HCT116 (cell line): ENCODE measurements at regions not wholly inside any gene's neighbourhood (a gene's known extent, or its start where the extent isn't known, plus 50 kb on each side); places are given as distances from the start of the nearest gene placed in this dataset.
"Not testable (repeated sequence)": the region's sequence is repeated elsewhere in the genome, so short reads cannot be mapped to it uniquely, and the experiment has no call there.

Experiments used
- ATAC-seq: fragments of 200-7000 bp; cut with Tn5 transposase; 2 replicates; pipeline ENCODE4 v1.9.1; 2020; ENCODE audit warnings: mild to moderate bottlenecking, moderate library complexity
- BruUV-seq: library from RNA; stranded (reverse); fragments of 400-500 nt; replicated peaks from 2 replicates; lab custom pipeline; 2021; lab: Mats Ljungman, UMichigan
- CTCF ChIA-PET: fragments of 300-600 bp; sonication (Branson Sonifier 250); formaldehyde crosslinking; loops from one replicate; lab custom pipeline; 2021; ENCODE audit warnings: antibody characterized with exemption; lab: Charles Lee
- POLR2A ChIA-PET: fragments of 300-600, 350-600 bp; sonication (Branson Sonifier 250); formaldehyde crosslinking; loops from one replicate; lab custom pipeline; 2021; ENCODE audit warnings: antibody characterized with exemption; lab: Charles Lee
- RAD21 ChIA-PET, 2 experiments: fragments of 300-600 bp; sonication (Branson Sonifier 250); formaldehyde crosslinking; loops; one replicate each; lab custom pipeline; 2023; ENCODE audit warnings: low total read pairs in 2 of 2; ENCODE audit not compliant: uncharacterized antibody in 2 of 2, unreplicated experiment in 2 of 2, low non-redundant PET in 1 of 2; lab: Charles Lee
- DNase-seq: peaks from one replicate; pipeline ENCODE4 v3.0.0-alpha.2; 2010; ENCODE audit warnings: low read depth, low spot score
- H2AFZ ChIP-seq: fragments of 200-600 bp; shearing (Covaris generic), sonication (generic); 2 replicates; pipeline ENCODE4 v1.6.1; 2017; ENCODE audit warnings: low read depth, mixed run types, mixed read lengths, antibody characterized with exemption, low read length; ENCODE audit not compliant: poor library complexity, severe bottlenecking
- H3K27ac ChIP-seq: 2 replicates; pipeline ENCODE4 v1.5.1; 2012; ENCODE audit warnings: low read depth, low read length
- H3K27me3 ChIP-seq: fragments of 200-600 bp; sonication (generic); 2 replicates; pipeline ENCODE4 v1.6.1; 2016; ENCODE audit warnings: mixed run types, low read length, mixed read lengths; ENCODE audit not compliant: insufficient read depth
- H3K36me3 ChIP-seq, 2 experiments: fragments of 200-500 bp in 1 of 2; fragments of 200-600 bp in 1 of 2; sonication (Bioruptor generic) in 1 of 2; sonication (generic) in 1 of 2; 2 replicates each; pipeline versions ENCODE4 v1.5.1 to v1.6.1; 2014 to 2016; ENCODE audit warnings: low read length in 2 of 2, inconsistent platforms in 1 of 2, mixed read lengths in 1 of 2, mixed run types in 1 of 2; ENCODE audit not compliant: insufficient read depth in 2 of 2, control insufficient read depth in 1 of 2
- H3K4me1 ChIP-seq, 2 experiments: fragments of 200-600 bp in 1 of 2; sonication (generic) in 1 of 2; 2 replicates each; pipeline versions ENCODE4 v1.5.1 to v1.6.1; 2012 to 2017; ENCODE audit warnings: low read length in 2 of 2, inconsistent platforms in 1 of 2, mild to moderate bottlenecking in 1 of 2, mixed read lengths in 1 of 2, mixed run types in 1 of 2, moderate library complexity in 1 of 2; ENCODE audit not compliant: insufficient read depth in 2 of 2, control insufficient read depth in 1 of 2
- H3K4me2 ChIP-seq: fragments of 200-600 bp; sonication (generic); 2 replicates; pipeline ENCODE4 v1.6.1; 2017; ENCODE audit warnings: mixed run types, low read length, mixed read lengths
- H3K4me3 ChIP-seq, 2 experiments: fragments of 200-600 bp in 1 of 2; sonication (generic) in 1 of 2; replicated peaks in 1 of 2; 2 replicates each; pipeline ENCODE4 v1.5.1; 2011 to 2016; ENCODE audit warnings: low read length in 2 of 2, control low read depth in 1 of 2, low read depth in 1 of 2, mild to moderate bottlenecking in 1 of 2, mixed read lengths in 1 of 2, mixed run types in 1 of 2
- H3K79me2 ChIP-seq: fragments of 200-600 bp; sonication (generic); 2 replicates; pipeline ENCODE4 v1.6.1; 2017; ENCODE audit warnings: mild to moderate bottlenecking, mixed run types, low read length, moderate library complexity, mixed read lengths; ENCODE audit not compliant: insufficient read depth
- H3K9ac ChIP-seq: fragments of 200-600 bp; sonication (generic); 2 replicates; pipeline ENCODE4 v1.6.1; 2016; ENCODE audit warnings: low read length, mixed read lengths
- H3K9me2 ChIP-seq: fragments of 200-600 bp; sonication (generic), shearing (Covaris generic); 2 replicates; pipeline ENCODE4 v1.6.1; 2017; ENCODE audit warnings: mixed run types, mild to moderate bottlenecking, moderate library complexity; ENCODE audit not compliant: insufficient read depth
- H3K9me3 ChIP-seq, 2 experiments: fragments of 200-500 bp in 1 of 2; fragments of 200-600 bp in 1 of 2; sonication (Bioruptor generic) in 1 of 2; sonication (generic) in 1 of 2; 2 replicates each; pipeline ENCODE4 v1.6.1; 2014 to 2017; ENCODE audit warnings: low read length in 2 of 2, mixed read lengths in 2 of 2, inconsistent platforms in 1 of 2, low read depth in 1 of 2, mild to moderate bottlenecking in 1 of 2, mixed run types in 1 of 2, moderate library complexity in 1 of 2; ENCODE audit not compliant: control insufficient read depth in 1 of 2, insufficient read depth in 1 of 2
- H4K20me1 ChIP-seq: fragments of 200-600 bp; sonication (generic), shearing (Covaris generic); 2 replicates; pipeline ENCODE4 v1.6.1; 2017; ENCODE audit warnings: mixed run types, mild to moderate bottlenecking, moderate library complexity; ENCODE audit not compliant: insufficient read depth
- CEBPB ChIP-seq: IDR thresholded peaks from 2 replicates; pipeline ENCODE4 v1.6.1; 2012; ENCODE audit warnings: low read depth
- EGR1 ChIP-seq: IDR thresholded peaks from 2 replicates; pipeline ENCODE4 v1.6.1; 2012; ENCODE audit warnings: low read depth
- EZH2phosphoT487 ChIP-seq: fragments of 200-600 bp; IDR thresholded peaks from 2 replicates; pipeline ENCODE4 v1.6.1; 2018; ENCODE audit warnings: antibody characterized with exemption, borderline replicate concordance
- FOSL1 ChIP-seq: IDR thresholded peaks from 2 replicates; pipeline ENCODE4 v1.6.1; 2012; ENCODE audit warnings: low read depth
- JUND ChIP-seq: IDR thresholded peaks from 2 replicates; pipeline ENCODE4 v1.6.1; 2012
- POLR2AphosphoS5 ChIP-seq: IDR thresholded peaks from 2 replicates; pipeline ENCODE4 v1.6.1; 2011; ENCODE audit warnings: mild to moderate bottlenecking, low read depth, low read length, moderate library complexity
- RAD21 ChIP-seq: IDR thresholded peaks from 2 replicates; pipeline ENCODE4 v1.6.1; 2012; ENCODE audit warnings: low read depth, mild to moderate bottlenecking
- SIN3A ChIP-seq: IDR thresholded peaks from 2 replicates; pipeline ENCODE4 v1.6.1; 2012; ENCODE audit warnings: low read depth
- SP1 ChIP-seq: IDR thresholded peaks from 2 replicates; pipeline ENCODE4 v1.6.1; 2012; ENCODE audit warnings: low read depth
- TCF7L2 ChIP-seq: IDR thresholded peaks from 2 replicates; pipeline ENCODE4 v1.7.0; 2011; ENCODE audit warnings: borderline replicate concordance, inconsistent platforms; ENCODE audit not compliant: insufficient read depth, insufficient read length; ENCODE audit errors: extremely low read depth
- YY1 ChIP-seq: IDR thresholded peaks from 2 replicates; pipeline ENCODE4 v1.6.1; 2011; ENCODE audit warnings: low read length, low read depth, moderate library complexity, mild to moderate bottlenecking; ENCODE audit not compliant: insufficient replicate concordance; ENCODE audit errors: extremely low read depth
- ZFX ChIP-seq: fragments of 450-650 bp; IDR thresholded peaks from 2 replicates; pipeline ENCODE4 v1.6.1; 2017
- ZNF274 ChIP-seq: fragments of 200-500 bp; sonication (Bioruptor generic); IDR thresholded peaks from 2 replicates; pipeline ENCODE4 v1.6.1; 2014; ENCODE audit warnings: mild to moderate bottlenecking, low read depth, low read length, inconsistent platforms
- intact Hi-C: fragments of 100-400 bp; cut with micrococcal nuclease; formaldehyde crosslinking; loops from 2 replicates; pipeline ENCODE4 v1.10.0; 2022
- TF ChIP-seq, protein P1 (sequence below): IDR thresholded peaks from 2 replicates; pipeline ENCODE4 v1.6.1; 2012
- TF ChIP-seq, protein P2 (sequence below): IDR thresholded peaks from 2 replicates; pipeline ENCODE4 v1.6.1; 2012
- TF ChIP-seq, protein P3 (sequence below), 3 experiments: fragments of 200-600 bp in 1 of 3; sonication (generic) in 1 of 3; IDR thresholded peaks in 2 of 3; conservative IDR thresholded peaks in 1 of 3; 2 replicates each; pipeline ENCODE4 v1.5.1; 2012 to 2017; ENCODE audit warnings: low read depth in 2 of 3, low read length in 2 of 3, antibody characterized with exemption in 1 of 3, borderline replicate concordance in 1 of 3, control low read depth in 1 of 3, mild to moderate bottlenecking in 1 of 3, mixed read lengths in 1 of 3, mixed run types in 1 of 3, moderate library complexity in 1 of 3; ENCODE audit not compliant: insufficient read depth in 1 of 3
- TF ChIP-seq, protein P4 (sequence below): IDR thresholded peaks from 2 replicates; pipeline ENCODE4 v1.6.1; 2012; ENCODE audit warnings: low read depth

DNA sequence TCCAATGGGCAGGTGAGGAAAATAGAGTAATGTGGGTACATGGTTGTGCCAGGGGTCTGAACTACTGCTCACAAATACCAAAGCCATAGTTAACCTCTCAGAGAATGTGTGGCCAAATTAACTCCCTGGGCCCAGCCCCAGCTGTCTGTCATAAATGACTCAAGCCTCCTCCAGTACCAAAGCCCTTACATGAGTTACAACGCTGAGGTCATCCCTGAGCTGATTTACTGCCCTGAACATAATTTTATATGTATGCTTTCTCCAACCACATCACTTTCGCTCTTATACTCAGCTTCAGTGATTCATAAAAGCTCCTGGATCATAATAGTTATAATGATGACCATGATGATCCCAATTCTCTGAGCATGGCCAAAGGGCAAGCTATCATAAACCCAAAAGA, 283.9 kb downstream of the NKX6-1 start:
- no peaks in the 10 kb centered on the region for H3K9me2 ChIP-seq
- H3K4me2 ChIP-seq: no peak overlapping the region
- DNase-seq: no peak
- CTCF ChIA-PET: no interaction called here
- intact Hi-C loops: no loop called here
- H3K27ac ChIP-seq: no peak overlapping the region
- RAD21 ChIA-PET: no interaction called here
- TF ChIP-seq, protein P1, sequence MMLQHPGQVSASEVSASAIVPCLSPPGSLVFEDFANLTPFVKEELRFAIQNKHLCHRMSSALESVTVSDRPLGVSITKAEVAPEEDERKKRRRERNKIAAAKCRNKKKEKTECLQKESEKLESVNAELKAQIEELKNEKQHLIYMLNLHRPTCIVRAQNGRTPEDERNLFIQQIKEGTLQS: no peak
- no peak for TF ChIP-seq FOSL1
- no peak for TF ChIP-seq ZFX
- TF ChIP-seq CEBPB: no peak
- TF ChIP-seq JUND: no peak
- no peak for TF ChIP-seq RAD21
- TF ChIP-seq, protein P2, sequence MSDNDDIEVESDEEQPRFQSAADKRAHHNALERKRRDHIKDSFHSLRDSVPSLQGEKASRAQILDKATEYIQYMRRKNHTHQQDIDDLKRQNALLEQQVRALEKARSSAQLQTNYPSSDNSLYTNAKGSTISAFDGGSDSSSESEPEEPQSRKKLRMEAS: no peak
- no peak for TF ChIP-seq TCF7L2
- TF ChIP-seq POLR2AphosphoS5: no peak
- TF ChIP-seq, protein P3, sequence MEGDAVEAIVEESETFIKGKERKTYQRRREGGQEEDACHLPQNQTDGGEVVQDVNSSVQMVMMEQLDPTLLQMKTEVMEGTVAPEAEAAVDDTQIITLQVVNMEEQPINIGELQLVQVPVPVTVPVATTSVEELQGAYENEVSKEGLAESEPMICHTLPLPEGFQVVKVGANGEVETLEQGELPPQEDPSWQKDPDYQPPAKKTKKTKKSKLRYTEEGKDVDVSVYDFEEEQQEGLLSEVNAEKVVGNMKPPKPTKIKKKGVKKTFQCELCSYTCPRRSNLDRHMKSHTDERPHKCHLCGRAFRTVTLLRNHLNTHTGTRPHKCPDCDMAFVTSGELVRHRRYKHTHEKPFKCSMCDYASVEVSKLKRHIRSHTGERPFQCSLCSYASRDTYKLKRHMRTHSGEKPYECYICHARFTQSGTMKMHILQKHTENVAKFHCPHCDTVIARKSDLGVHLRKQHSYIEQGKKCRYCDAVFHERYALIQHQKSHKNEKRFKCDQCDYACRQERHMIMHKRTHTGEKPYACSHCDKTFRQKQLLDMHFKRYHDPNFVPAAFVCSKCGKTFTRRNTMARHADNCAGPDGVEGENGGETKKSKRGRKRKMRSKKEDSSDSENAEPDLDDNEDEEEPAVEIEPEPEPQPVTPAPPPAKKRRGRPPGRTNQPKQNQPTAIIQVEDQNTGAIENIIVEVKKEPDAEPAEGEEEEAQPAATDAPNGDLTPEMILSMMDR (IDR thresholded peaks at IDR 0.05 in 2 of 3, conservative IDR thresholded peaks at IDR 0.05 in 1 of 3; ENCODE audit: borderline replicate concordance in 1 of 3, insufficient read depth in 1 of 3, low read depth in 2 of 3, low read length in 2 of 3): no peak
- no peak for TF ChIP-seq SIN3A
- TF ChIP-seq EZH2phosphoT487: no peak
- no peak for TF ChIP-seq ZNF274
- no peak for TF ChIP-seq YY1
- TF ChIP-seq, protein P4, sequence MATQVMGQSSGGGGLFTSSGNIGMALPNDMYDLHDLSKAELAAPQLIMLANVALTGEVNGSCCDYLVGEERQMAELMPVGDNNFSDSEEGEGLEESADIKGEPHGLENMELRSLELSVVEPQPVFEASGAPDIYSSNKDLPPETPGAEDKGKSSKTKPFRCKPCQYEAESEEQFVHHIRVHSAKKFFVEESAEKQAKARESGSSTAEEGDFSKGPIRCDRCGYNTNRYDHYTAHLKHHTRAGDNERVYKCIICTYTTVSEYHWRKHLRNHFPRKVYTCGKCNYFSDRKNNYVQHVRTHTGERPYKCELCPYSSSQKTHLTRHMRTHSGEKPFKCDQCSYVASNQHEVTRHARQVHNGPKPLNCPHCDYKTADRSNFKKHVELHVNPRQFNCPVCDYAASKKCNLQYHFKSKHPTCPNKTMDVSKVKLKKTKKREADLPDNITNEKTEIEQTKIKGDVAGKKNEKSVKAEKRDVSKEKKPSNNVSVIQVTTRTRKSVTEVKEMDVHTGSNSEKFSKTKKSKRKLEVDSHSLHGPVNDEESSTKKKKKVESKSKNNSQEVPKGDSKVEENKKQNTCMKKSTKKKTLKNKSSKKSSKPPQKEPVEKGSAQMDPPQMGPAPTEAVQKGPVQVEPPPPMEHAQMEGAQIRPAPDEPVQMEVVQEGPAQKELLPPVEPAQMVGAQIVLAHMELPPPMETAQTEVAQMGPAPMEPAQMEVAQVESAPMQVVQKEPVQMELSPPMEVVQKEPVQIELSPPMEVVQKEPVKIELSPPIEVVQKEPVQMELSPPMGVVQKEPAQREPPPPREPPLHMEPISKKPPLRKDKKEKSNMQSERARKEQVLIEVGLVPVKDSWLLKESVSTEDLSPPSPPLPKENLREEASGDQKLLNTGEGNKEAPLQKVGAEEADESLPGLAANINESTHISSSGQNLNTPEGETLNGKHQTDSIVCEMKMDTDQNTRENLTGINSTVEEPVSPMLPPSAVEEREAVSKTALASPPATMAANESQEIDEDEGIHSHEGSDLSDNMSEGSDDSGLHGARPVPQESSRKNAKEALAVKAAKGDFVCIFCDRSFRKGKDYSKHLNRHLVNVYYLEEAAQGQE: no peak
- no peak for TF ChIP-seq SP1
- no peak for TF ChIP-seq EGR1
- POLR2A ChIA-PET: no interaction called here
- ATAC-seq: no peak
- H4K20me1 ChIP-seq: no peaks in the 10 kb centered on the region
- H3K9me3 ChIP-seq: no peaks in the 10 kb centered on the region
- H3K27me3 ChIP-seq: no peaks in the 10 kb centered on the region
- H3K79me2 ChIP-seq: no peaks in the 10 kb centered on the region
- H3K4me1 ChIP-seq: no peaks in the 10 kb centered on the region
- no peak overlapping the region for H3K9ac ChIP-seq
- H3K36me3 ChIP-seq: no peaks in the 10 kb centered on the region
- no TSS peak for BruUV-seq
- no peak overlapping the region for H2AFZ ChIP-seq
- no peak overlapping the region for H3K4me3 ChIP-seq

DNA sequence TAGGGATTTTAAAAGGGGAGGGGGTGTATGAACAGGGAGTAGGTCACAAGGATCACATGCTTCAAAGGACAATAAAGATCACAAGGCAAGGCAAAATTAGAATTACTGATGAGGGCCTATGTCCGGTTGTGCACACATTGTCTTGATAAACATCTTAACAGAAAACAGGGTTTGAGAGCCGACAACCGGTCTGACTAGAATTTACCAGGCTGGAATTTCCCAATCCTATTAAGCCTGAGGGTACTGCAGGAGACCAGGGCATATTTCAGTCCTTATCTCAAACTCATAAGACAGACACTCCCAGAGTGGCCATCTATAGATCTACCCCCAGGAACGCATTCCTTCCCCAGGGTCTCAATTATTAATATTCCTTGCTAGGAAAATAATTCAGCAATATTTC, 292.9 kb downstream of the NKX6-1 start:
- DNase-seq, H3K4me3 ChIP-seq, H3K9me3 ChIP-seq, H3K27me3 ChIP-seq, H3K9ac ChIP-seq, H3K4me2 ChIP-seq, H3K4me1 ChIP-seq, RAD21 ChIA-PET, H3K9me2 ChIP-seq, H3K27ac ChIP-seq, BruUV-seq, H2AFZ ChIP-seq, H3K36me3 ChIP-seq, H3K79me2 ChIP-seq, ATAC-seq, CTCF ChIA-PET, H4K20me1 ChIP-seq, intact Hi-C loops, POLR2A ChIA-PET: not testable (repeated sequence)
